Cardiac muscle cell (in vitro differentiated cells and primary cell): ENCODE measurements at regions not wholly inside any gene's neighbourhood (a gene's known extent, or its start where the extent isn't known, plus 50 kb on each side); places are given as distances from the start of the nearest gene placed in this dataset.
"Not testable (repeated sequence)": the region's sequence is repeated elsewhere in the genome, so short reads cannot be mapped to it uniquely, and the experiment has no call there.

ENCODE experiments used
- DNase-seq, 2 donors: peaks; one replicate each; pipeline versions ENCODE4 v3.0.0 to v3.0.0-alpha.2; 2010 to 2017; ENCODE audit warnings: low read depth in 1 of 2, low spot score in 1 of 2
- H3K27ac ChIP-seq: fragments of 200-600 bp; sonication (generic); 2 replicates; pipeline ENCODE4 v1.5.1; 2016
- H3K27me3 ChIP-seq: fragments of 200-600 bp; sonication (generic); 2 replicates; pipeline ENCODE4 v1.6.0; 2016; ENCODE audit warnings: control low read depth
- H3K36me3 ChIP-seq: fragments of 200-600 bp; sonication (generic); 2 replicates; pipeline ENCODE4 v1.5.1; 2016; ENCODE audit warnings: control low read depth
- H3K4me1 ChIP-seq: fragments of 200-600 bp; sonication (generic); 2 replicates; pipeline ENCODE4 v1.8.1; 2017; ENCODE audit warnings: low read depth, mild to moderate bottlenecking, mixed run types
- H3K4me3 ChIP-seq: fragments of 200-600 bp; sonication (generic); 2 replicates; pipeline ENCODE4 v1.5.1; 2016; ENCODE audit warnings: mild to moderate bottlenecking
- H3K9me3 ChIP-seq: fragments of 200-600 bp; sonication (generic); 2 replicates; pipeline ENCODE4 v1.5.1; 2017; ENCODE audit warnings: low read depth, mild to moderate bottlenecking, control low read depth
- CTCF ChIP-seq: IDR thresholded peaks from 2 replicates; pipeline ENCODE4 v1.5.1; 2012; ENCODE audit warnings: low read depth, mild to moderate bottlenecking, low read length

- H3K36me3 ChIP-seq = no peaks in the 10 kb centered on the region
- no peak overlapping the region for H3K27ac ChIP-seq
- H3K9me3 ChIP-seq = no peaks in the 10 kb centered on the region
- DNase-seq = no peak
- no peaks in the 10 kb centered on the region for H3K27me3 ChIP-seq
- no peak for TF ChIP-seq CTCF
- no peaks in the 10 kb centered on the region for H3K4me1 ChIP-seq
- H3K4me3 ChIP-seq = no peak overlapping the region
These were observed 71.4 kb downstream of the RGS2 start for GRCh38 chr1:192880231-192880630.

- no peaks in the 10 kb centered on the region for H3K9me3 ChIP-seq
- DNase-seq = peak in 1 of 2 donors; percentile 55
- no peaks in the 10 kb centered on the region for H3K36me3 ChIP-seq
- no peak overlapping the region for H3K4me3 ChIP-seq
- TF ChIP-seq CTCF = no peak
- no peaks in the 10 kb centered on the region for H3K4me1 ChIP-seq
- H3K27me3 ChIP-seq = no peaks in the 10 kb centered on the region
- no peak overlapping the region for H3K27ac ChIP-seq
These were observed 75.4 kb downstream of the RGS2 start for GRCh38 chr1:192884241-192884640.

- H3K27me3 ChIP-seq, H3K4me1 ChIP-seq, H3K9me3 ChIP-seq, DNase-seq, H3K27ac ChIP-seq, H3K4me3 ChIP-seq, H3K36me3 ChIP-seq: not testable (repeated sequence)
These were observed 76.5 kb downstream of the RGS2 start for GRCh38 chr1:192885387-192885786.

- no peaks in the 10 kb centered on the region for H3K27me3 ChIP-seq
- TF ChIP-seq CTCF = no peak
- no peaks in the 10 kb centered on the region for H3K36me3 ChIP-seq
- H3K27ac ChIP-seq = no peak overlapping the region
- DNase-seq = no peak
- H3K4me1 ChIP-seq = no peaks in the 10 kb centered on the region
- no peaks in the 10 kb centered on the region for H3K9me3 ChIP-seq
- no peak overlapping the region for H3K4me3 ChIP-seq
These were observed 78.6 kb downstream of the RGS2 start for GRCh38 chr1:192887426-192887825.

GRCh38 chr1:192888574-192888973 is 79.7 kb downstream of the RGS2 start:
- no peaks in the 10 kb centered on the region for H3K9me3 ChIP-seq
- H3K27ac ChIP-seq = no peak overlapping the region
- no peak for TF ChIP-seq CTCF
- H3K36me3 ChIP-seq = no peaks in the 10 kb centered on the region
- H3K4me3 ChIP-seq = no peak overlapping the region
- no peaks in the 10 kb centered on the region for H3K4me1 ChIP-seq
- no peak for DNase-seq
- no peaks in the 10 kb centered on the region for H3K27me3 ChIP-seq

GRCh38 chr1:192889082-192889481 is 80.2 kb downstream of the RGS2 start:
- H3K27me3 ChIP-seq = no peaks in the 10 kb centered on the region
- no peak for TF ChIP-seq CTCF
- H3K36me3 ChIP-seq = no peaks in the 10 kb centered on the region
- no peak for DNase-seq
- no peak overlapping the region for H3K4me3 ChIP-seq
- no peaks in the 10 kb centered on the region for H3K9me3 ChIP-seq
- H3K4me1 ChIP-seq = no peaks in the 10 kb centered on the region
- no peak overlapping the region for H3K27ac ChIP-seq
